Gastrocnemius medialis (tissue), 4 donors: ENCODE measurements at regions not wholly inside any gene's neighbourhood (a gene's known extent, or its start where the extent isn't known, plus 50 kb on each side); places are given as distances from the start of the nearest gene placed in this dataset.

ENCODE experiments used
- CTCF ChIP-seq, 5 experiments: fragments of 450-650 bp in 3 of 5; fragments of 200-600 bp in 2 of 5; sonication (generic) in 2 of 5; IDR thresholded peaks in 4 of 5; conservative IDR thresholded peaks in 1 of 5; 1 replicate in 4 of 5; 2 replicates in 1 of 5; pipeline ENCODE4 v1.5.1; 2016 to 2019; ENCODE audit warnings: antibody characterized with exemption in 5 of 5, mild to moderate bottlenecking in 3 of 5, moderate library complexity in 3 of 5
- POLR2A ChIP-seq, 2 donors: fragments of 450-650 bp; IDR thresholded peaks; one replicate each; pipeline ENCODE4 v1.6.1; 2017; ENCODE audit warnings: antibody characterized with exemption in 2 of 2, mild to moderate bottlenecking in 2 of 2, moderate library complexity in 2 of 2

GRCh38 chr2:239881561-239882320 lies 143.4 kb downstream of the NDUFA10 start:
- no peak for TF ChIP-seq CTCF (IDR thresholded peaks at IDR 0.05 in 4 of 5, conservative IDR thresholded peaks at IDR 0.05 in 1 of 5)
- TF ChIP-seq POLR2A (IDR thresholded peaks at IDR 0.05): no peak
